Upper lobe of left lung (tissue), 6 donors: ENCODE measurements at regions not wholly inside any gene's neighbourhood (a gene's known extent, or its start where the extent isn't known, plus 50 kb on each side); places are given as distances from the start of the nearest gene placed in this dataset.

ENCODE experiments used
- ATAC-seq, 2 donors: fragments of 200-7000 bp; cut with Tn5 transposase; one replicate each; pipeline ENCODE4 v1.9.1; 2022; ENCODE audit warnings: mild to moderate bottlenecking in 2 of 2, moderate library complexity in 2 of 2; ENCODE audit not compliant: low FRiP score in 2 of 2
- DNase-seq, 2 donors: peaks; one replicate each; pipeline ENCODE4 v3.0.0-alpha.2; 2019 to 2020
- H3K27ac ChIP-seq, 4 donors: fragments of 200-600 bp; sonication (generic); one replicate each; pipeline ENCODE4 v1.5.1; 2016 to 2019
- H3K27me3 ChIP-seq, 4 donors: fragments of 200-600 bp; sonication (generic); one replicate each; pipeline ENCODE4 v1.5.1; 2017 to 2019
- H3K36me3 ChIP-seq, 4 donors: fragments of 200-600 bp; sonication (generic); one replicate each; pipeline ENCODE4 v1.5.1; 2016 to 2019
- H3K4me1 ChIP-seq, 4 donors: fragments of 200-600 bp; sonication (generic); one replicate each; pipeline ENCODE4 v1.5.1; 2018 to 2019
- H3K4me3 ChIP-seq, 4 donors: fragments of 200-600 bp; sonication (generic); one replicate each; pipeline ENCODE4 v1.5.1; 2017 to 2019; ENCODE audit warnings: mild to moderate bottlenecking in 2 of 4, moderate library complexity in 1 of 4
- H3K9me3 ChIP-seq, 4 donors: fragments of 200-600 bp; sonication (generic); one replicate each; pipeline ENCODE4 v1.5.1; 2018 to 2019
- EP300 ChIP-seq, 4 donors: sonication (generic); formaldehyde crosslinking; IDR thresholded peaks; one replicate each; pipeline ENCODE4 v1.5.1; 2017; ENCODE audit warnings: antibody characterized with exemption in 4 of 4, control low read depth in 2 of 4
- POLR2A ChIP-seq, 4 donors: fragments of 450-650 bp; IDR thresholded peaks; one replicate each; pipeline ENCODE4 v1.5.1; 2016 to 2017; ENCODE audit warnings: antibody characterized with exemption in 4 of 4, mild to moderate bottlenecking in 2 of 4
- POLR2AphosphoS5 ChIP-seq, 2 donors: sonication (generic); formaldehyde crosslinking; IDR thresholded peaks; one replicate each; pipeline ENCODE4 v1.5.1; 2017; ENCODE audit warnings: antibody characterized with exemption in 2 of 2
- WGBS, 2 donors: methylation state at CpG; one replicate each; pipeline ENCODE4 v1.1.5; 2017 to 2018; 5-methylcytosine and 5-hydroxymethylcytosine counted together
- TF ChIP-seq, protein P1 (sequence below), 6 experiments: fragments of 450-650 bp in 4 of 6; fragments of 200-600 bp in 2 of 6; sonication (generic) in 2 of 6; IDR thresholded peaks; one replicate each; pipeline ENCODE4 v1.5.1; 2016 to 2019; ENCODE audit warnings: antibody characterized with exemption in 6 of 6
- donor health status: DM: no; HTN: no; CAD: no; lungs with moderate emphysema.
- donor health status: DM: no; HTN: yes; CAD: no; lungs with severe emphysema.

DNA sequence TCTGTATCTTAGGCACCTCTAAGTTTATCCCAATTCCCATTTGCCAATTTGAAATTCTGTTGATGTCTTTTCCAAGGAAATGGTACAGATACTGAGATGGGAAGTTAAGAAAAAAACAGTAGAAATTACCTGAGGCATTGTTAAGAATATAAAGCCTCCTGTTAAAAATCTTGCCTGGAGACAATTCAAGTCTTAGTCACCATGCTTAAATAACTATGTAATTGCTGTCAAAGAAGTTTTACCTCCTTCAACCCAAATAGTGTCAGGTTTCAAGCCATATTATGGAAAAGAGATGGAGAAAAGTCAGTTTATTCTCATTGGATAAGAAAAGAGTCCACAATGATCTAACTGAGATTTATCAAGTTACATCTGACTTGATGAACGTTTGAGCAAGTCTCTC, 974.7 kb downstream of the GALC start:
- DNase-seq (no peak), ATAC-seq (no peak)
- H3K27me3 ChIP-seq: no peaks in the 10 kb centered on the region
- H3K4me1 ChIP-seq: no peaks in the 10 kb centered on the region
- no peaks in the 10 kb centered on the region for H3K9me3 ChIP-seq
- no peaks in the 10 kb centered on the region for H3K36me3 ChIP-seq
- no peak overlapping the region for H3K27ac ChIP-seq
- TF ChIP-seq, protein P1, sequence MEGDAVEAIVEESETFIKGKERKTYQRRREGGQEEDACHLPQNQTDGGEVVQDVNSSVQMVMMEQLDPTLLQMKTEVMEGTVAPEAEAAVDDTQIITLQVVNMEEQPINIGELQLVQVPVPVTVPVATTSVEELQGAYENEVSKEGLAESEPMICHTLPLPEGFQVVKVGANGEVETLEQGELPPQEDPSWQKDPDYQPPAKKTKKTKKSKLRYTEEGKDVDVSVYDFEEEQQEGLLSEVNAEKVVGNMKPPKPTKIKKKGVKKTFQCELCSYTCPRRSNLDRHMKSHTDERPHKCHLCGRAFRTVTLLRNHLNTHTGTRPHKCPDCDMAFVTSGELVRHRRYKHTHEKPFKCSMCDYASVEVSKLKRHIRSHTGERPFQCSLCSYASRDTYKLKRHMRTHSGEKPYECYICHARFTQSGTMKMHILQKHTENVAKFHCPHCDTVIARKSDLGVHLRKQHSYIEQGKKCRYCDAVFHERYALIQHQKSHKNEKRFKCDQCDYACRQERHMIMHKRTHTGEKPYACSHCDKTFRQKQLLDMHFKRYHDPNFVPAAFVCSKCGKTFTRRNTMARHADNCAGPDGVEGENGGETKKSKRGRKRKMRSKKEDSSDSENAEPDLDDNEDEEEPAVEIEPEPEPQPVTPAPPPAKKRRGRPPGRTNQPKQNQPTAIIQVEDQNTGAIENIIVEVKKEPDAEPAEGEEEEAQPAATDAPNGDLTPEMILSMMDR (IDR thresholded peaks at IDR 0.05): no peak
- TF ChIP-seq POLR2AphosphoS5 (IDR thresholded peaks at IDR 0.05) (no peak), EP300 (IDR thresholded peaks at IDR 0.05) (no peak), POLR2A (IDR thresholded peaks at IDR 0.05) (no peak)
- WGBS, 2 donors: 45 to 62% methylated on average over 1 of the region's 1 CpG
- no peak overlapping the region for H3K4me3 ChIP-seq

DNA sequence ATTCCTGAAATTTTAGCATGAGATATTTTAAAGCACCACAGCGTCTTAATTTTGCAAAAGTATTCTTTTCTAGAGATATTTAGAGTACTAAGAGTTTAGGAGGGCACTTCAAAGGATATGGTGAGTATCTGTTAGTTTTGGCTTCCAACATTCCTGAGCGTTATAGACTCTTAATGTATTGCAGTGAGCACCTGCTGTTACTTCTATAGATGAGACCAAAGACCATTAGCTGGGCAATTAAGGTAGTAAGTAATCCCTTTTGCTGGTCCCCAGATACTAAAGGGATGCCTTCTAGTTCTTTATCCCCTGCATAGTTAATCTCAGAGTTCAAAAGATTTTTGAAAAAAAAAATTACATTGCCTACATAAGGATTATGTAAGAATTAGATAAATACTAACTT, 975.6 kb downstream of the GALC start:
- DNase-seq: no peak
- TF ChIP-seq EP300 (IDR thresholded peaks at IDR 0.05): no peak
- no peak for TF ChIP-seq POLR2AphosphoS5 (IDR thresholded peaks at IDR 0.05)
- TF ChIP-seq POLR2A (IDR thresholded peaks at IDR 0.05): no peak
- TF ChIP-seq, protein P1 (IDR thresholded peaks at IDR 0.05): no peak
- 45 to 49% methylated on average over 2 of the region's 2 CpGs for WGBS, 2 donors
- ATAC-seq: no peak
- Histone ChIP-seq H3K36me3 (no peaks in the 10 kb centered on the region), H3K4me1 (no peaks in the 10 kb centered on the region), H3K9me3 (no peaks in the 10 kb centered on the region), H3K4me3 (no peak overlapping the region), H3K27ac (no peak overlapping the region), H3K27me3 (no peaks in the 10 kb centered on the region)

DNA sequence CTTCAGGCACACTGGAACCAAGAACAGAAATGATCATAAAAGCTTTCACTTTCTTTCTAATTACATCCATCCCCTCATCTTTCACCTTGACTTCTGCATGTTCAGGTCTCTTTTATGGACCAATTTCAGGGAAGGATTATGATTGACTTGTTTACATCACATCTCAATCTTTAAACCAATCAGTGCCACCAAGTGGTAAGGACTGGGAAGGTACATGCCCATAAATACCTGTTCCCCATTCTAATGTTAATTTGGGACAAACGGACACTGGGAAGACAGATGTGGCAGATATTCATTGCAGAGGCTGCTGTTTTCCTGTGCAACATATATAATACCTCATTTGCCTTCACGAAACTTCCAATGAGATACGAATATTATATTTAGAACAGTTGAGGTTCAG, 978.1 kb downstream of the GALC start:
- no peaks in the 10 kb centered on the region for H3K27me3 ChIP-seq
- no peaks in the 10 kb centered on the region for H3K9me3 ChIP-seq
- no peak overlapping the region for H3K4me3 ChIP-seq
- TF ChIP-seq POLR2A (IDR thresholded peaks at IDR 0.05) (no peak), POLR2AphosphoS5 (IDR thresholded peaks at IDR 0.05) (no peak), EP300 (IDR thresholded peaks at IDR 0.05) (no peak)
- TF ChIP-seq, protein P1 (IDR thresholded peaks at IDR 0.05): no peak
- H3K36me3 ChIP-seq: no peaks in the 10 kb centered on the region
- DNase-seq (no peak), ATAC-seq (no peak)
- no peak overlapping the region for H3K27ac ChIP-seq
- H3K4me1 ChIP-seq: no peaks in the 10 kb centered on the region
- 64 to 69% methylated on average over 3 of the region's 3 CpGs for WGBS, 2 donors

DNA sequence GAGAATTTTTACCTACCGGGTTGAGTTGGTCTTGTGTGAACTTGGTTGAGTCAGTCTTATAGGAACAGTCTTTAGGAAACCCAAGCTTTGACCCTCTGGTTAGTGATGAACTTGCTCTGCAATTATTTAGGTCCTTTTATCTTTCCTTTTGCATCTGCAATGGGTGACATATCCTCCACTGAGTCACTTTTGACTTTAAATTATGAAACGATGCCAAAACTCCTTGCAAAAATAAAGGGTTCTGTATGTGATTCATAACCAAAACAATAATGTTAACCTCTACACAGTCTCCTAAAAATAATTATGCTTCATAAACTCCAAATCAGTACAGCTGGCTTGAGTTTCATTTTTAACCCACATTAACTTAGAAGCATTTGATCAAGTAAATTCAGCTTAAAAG, 979.4 kb downstream of the GALC start:
- H3K4me3 ChIP-seq: no peak overlapping the region
- ATAC-seq: no peak
- H3K4me1 ChIP-seq: no peaks in the 10 kb centered on the region
- H3K27me3 ChIP-seq: no peaks in the 10 kb centered on the region
- TF ChIP-seq, protein P1 (IDR thresholded peaks at IDR 0.05): no peak
- TF ChIP-seq POLR2AphosphoS5 (IDR thresholded peaks at IDR 0.05): no peak
- TF ChIP-seq EP300 (IDR thresholded peaks at IDR 0.05): no peak
- H3K36me3 ChIP-seq: no peaks in the 10 kb centered on the region
- no peak for DNase-seq
- H3K9me3 ChIP-seq: no peaks in the 10 kb centered on the region
- H3K27ac ChIP-seq: no peak overlapping the region
- WGBS, 2 donors: 88 to 92% methylated on average over 2 of the region's 2 CpGs

GRCh38 chr14:87008965-87009364, 984.0 kb downstream of the GALC start:
- DNase-seq (no peak), ATAC-seq (no peak)
- Histone ChIP-seq H3K4me1 (no peaks in the 10 kb centered on the region), H3K4me3 (no peak overlapping the region), H3K9me3 (no peaks in the 10 kb centered on the region), H3K27ac (no peak overlapping the region), H3K36me3 (no peaks in the 10 kb centered on the region), H3K27me3 (no peaks in the 10 kb centered on the region)
- TF ChIP-seq EP300 (IDR thresholded peaks at IDR 0.05): no peak
- TF ChIP-seq POLR2AphosphoS5 (IDR thresholded peaks at IDR 0.05): no peak
- TF ChIP-seq, protein P1 (IDR thresholded peaks at IDR 0.05): no peak
- no peak for TF ChIP-seq POLR2A (IDR thresholded peaks at IDR 0.05)
- 83 to 92% methylated on average over 1 of the region's 1 CpG for WGBS, 2 donors
